ENCODE measurements at regions not wholly inside any gene's neighbourhood (a gene's known extent, or its start where the extent isn't known, plus 50 kb on each side); places are given as distances from the start of the nearest gene placed in this dataset.

- Histone ChIP-seq H3K27ac (no peak overlapping the region), H2AFZ (no peak overlapping the region), H3F3A (ENCODE audit: insufficient read depth) (no peaks in the 10 kb centered on the region), H3K9me2 (ENCODE audit: insufficient read depth) (no peaks in the 10 kb centered on the region), H3K27me3 (replicated peaks; ENCODE audit: insufficient read depth) (0 out of 2 replicates have a peak, but pooled peaks cover 5% of the 10 kb centered on the region), H3K4me1 (ENCODE audit: insufficient read depth) (no peaks in the 10 kb centered on the region), H3K79me2 (ENCODE audit: insufficient read depth) (no peaks in the 10 kb centered on the region), H3K4me2 (ENCODE audit: unreplicated experiment) (no peak overlapping the region), H4K20me1 (ENCODE audit: insufficient read depth) (no peaks in the 10 kb centered on the region), H3K36me3 (ENCODE audit: low read depth) (no peaks in the 10 kb centered on the region), H3K9ac (no peak overlapping the region), H3K4me3 (no peak overlapping the region), H3K9me3 (ENCODE audit: low read depth) (no peaks in the 10 kb centered on the region)
- TF ChIP-seq EZH2phosphoT487 (IDR thresholded peaks at IDR 0.05; ENCODE audit: insufficient read depth, low read depth) (no peak), EZH2 (IDR thresholded peaks at IDR 0.05; ENCODE audit: insufficient read depth, poor library complexity, severe bottlenecking) (no peak)
- no peak for DNase-seq
- 64 to 77% methylated on average over 2 of the region's 2 CpGs for WGBS, 2 experiments (ENCODE audit: low coverage in 1 of 2, low lambda C conversion rate in 2 of 2, missing lambda C conversion rate in 2 of 2)
- in situ Hi-C loops (cut with MboI), result no loop called here
Measured at GRCh38 chr18:44425161-44425560, 255.5 kb upstream of the SETBP1 start.

GRCh38 chr18:44437603-44438002 is 243.1 kb upstream of the SETBP1 start:
- no peak overlapping the region for H3K4me3 ChIP-seq
- no peak overlapping the region for H3K27ac ChIP-seq
- no peaks in the 10 kb centered on the region for H4K20me1 ChIP-seq (ENCODE audit: insufficient read depth)
- no peaks in the 10 kb centered on the region for H3K36me3 ChIP-seq (ENCODE audit: low read depth)
- no peak overlapping the region for H2AFZ ChIP-seq
- DNase-seq, result no peak
- peaks cover 11% of the 10 kb centered on the region for H3K27me3 ChIP-seq (replicated peaks; ENCODE audit: insufficient read depth)
- H3K4me1 ChIP-seq (ENCODE audit: insufficient read depth), result no peaks in the 10 kb centered on the region
- no peaks in the 10 kb centered on the region for H3K9me3 ChIP-seq (ENCODE audit: low read depth)
- H3K9me2 ChIP-seq (ENCODE audit: insufficient read depth), result no peaks in the 10 kb centered on the region
- 78 to 79% methylated on average over 2 of the region's 2 CpGs for WGBS, 2 experiments (ENCODE audit: low coverage in 1 of 2, low lambda C conversion rate in 2 of 2, missing lambda C conversion rate in 2 of 2)
- no peaks in the 10 kb centered on the region for H3K79me2 ChIP-seq (ENCODE audit: insufficient read depth)
- in situ Hi-C loops (cut with MboI), result no loop called here
- TF ChIP-seq EZH2phosphoT487 (IDR thresholded peaks at IDR 0.05; ENCODE audit: insufficient read depth, low read depth) (no peak), EZH2 (IDR thresholded peaks at IDR 0.05; ENCODE audit: insufficient read depth, poor library complexity, severe bottlenecking) (no peak)
- H3K9ac ChIP-seq, result no peak overlapping the region
- no peaks in the 10 kb centered on the region for H3F3A ChIP-seq (ENCODE audit: insufficient read depth)
- no peak overlapping the region for H3K4me2 ChIP-seq (ENCODE audit: unreplicated experiment)

- H4K20me1 ChIP-seq (ENCODE audit: insufficient read depth), result no peaks in the 10 kb centered on the region
- no peaks in the 10 kb centered on the region for H3K36me3 ChIP-seq (ENCODE audit: low read depth)
- no peaks in the 10 kb centered on the region for H3K4me1 ChIP-seq (ENCODE audit: insufficient read depth)
- no peak for DNase-seq
- H2AFZ ChIP-seq, result no peak overlapping the region
- in situ Hi-C loops (cut with MboI), result no loop called here
- H3K79me2 ChIP-seq (ENCODE audit: insufficient read depth), result no peaks in the 10 kb centered on the region
- TF ChIP-seq EZH2 (IDR thresholded peaks at IDR 0.05; ENCODE audit: insufficient read depth, poor library complexity, severe bottlenecking) (no peak), EZH2phosphoT487 (IDR thresholded peaks at IDR 0.05; ENCODE audit: insufficient read depth, low read depth) (no peak)
- no peak overlapping the region for H3K4me3 ChIP-seq
- H3K9me2 ChIP-seq (ENCODE audit: insufficient read depth), result no peaks in the 10 kb centered on the region; the same call in 1 of the 2 replicates
- WGBS, 2 experiments (ENCODE audit: low coverage in 1 of 2, low lambda C conversion rate in 2 of 2, missing lambda C conversion rate in 2 of 2), result 4 to 16% methylated on average over 2 of the region's 2 CpGs
- no peak overlapping the region for H3K27ac ChIP-seq
- no peaks in the 10 kb centered on the region for H3F3A ChIP-seq (ENCODE audit: insufficient read depth)
- H3K9ac ChIP-seq, result no peak overlapping the region
- no peak overlapping the region for H3K4me2 ChIP-seq (ENCODE audit: unreplicated experiment)
- H3K27me3 ChIP-seq (replicated peaks; ENCODE audit: insufficient read depth), result 0 out of 2 replicates have a peak, but pooled peaks cover 3% of the 10 kb centered on the region
- no peaks in the 10 kb centered on the region for H3K9me3 ChIP-seq (ENCODE audit: low read depth)
Measured at GRCh38 chr18:44450226-44450625, 230.5 kb upstream of the SETBP1 start.

- Histone ChIP-seq H3K4me1 (ENCODE audit: insufficient read depth) (no peaks in the 10 kb centered on the region), H3K27me3 (replicated peaks; ENCODE audit: insufficient read depth) (0 out of 2 replicates have a peak, but pooled peaks cover 3% of the 10 kb centered on the region), H3K27ac (no peak overlapping the region), H2AFZ (no peak overlapping the region), H3K9me2 (ENCODE audit: insufficient read depth) (no peaks in the 10 kb centered on the region; the same call in 1 of the 2 replicates), H3K36me3 (ENCODE audit: low read depth) (no peaks in the 10 kb centered on the region), H3F3A (ENCODE audit: insufficient read depth) (no peaks in the 10 kb centered on the region), H3K9ac (no peak overlapping the region), H3K9me3 (ENCODE audit: low read depth) (no peaks in the 10 kb centered on the region), H4K20me1 (ENCODE audit: insufficient read depth) (no peaks in the 10 kb centered on the region), H3K4me3 (no peak overlapping the region), H3K4me2 (ENCODE audit: unreplicated experiment) (no peak overlapping the region), H3K79me2 (ENCODE audit: insufficient read depth) (no peaks in the 10 kb centered on the region)
- WGBS, 2 experiments (ENCODE audit: low coverage in 1 of 2, low lambda C conversion rate in 2 of 2, missing lambda C conversion rate in 2 of 2), result 44 to 47% methylated on average over 2 of the region's 2 CpGs
- TF ChIP-seq EZH2 (IDR thresholded peaks at IDR 0.05; ENCODE audit: insufficient read depth, poor library complexity, severe bottlenecking) (no peak), EZH2phosphoT487 (IDR thresholded peaks at IDR 0.05; ENCODE audit: insufficient read depth, low read depth) (no peak)
- peak; percentile 38 for DNase-seq
- in situ Hi-C loops (cut with MboI), result no loop called here
Measured at GRCh38 chr18:44452346-44452745, 228.3 kb upstream of the SETBP1 start.

GRCh38 chr18:44453505-44453904 is 227.2 kb upstream of the SETBP1 start:
- H3K27me3 ChIP-seq (replicated peaks; ENCODE audit: insufficient read depth), result no peaks in the 10 kb centered on the region
- no peaks in the 10 kb centered on the region; the same call in 1 of the 2 replicates for H3K9me2 ChIP-seq (ENCODE audit: insufficient read depth)
- 52 to 71% methylated on average over 2 of the region's 2 CpGs for WGBS, 2 experiments (ENCODE audit: low coverage in 1 of 2, low lambda C conversion rate in 2 of 2, missing lambda C conversion rate in 2 of 2)
- H3K36me3 ChIP-seq (ENCODE audit: low read depth), result no peaks in the 10 kb centered on the region
- H3K9me3 ChIP-seq (ENCODE audit: low read depth), result no peaks in the 10 kb centered on the region
- H3K27ac ChIP-seq, result no peak overlapping the region
- no peaks in the 10 kb centered on the region for H3K79me2 ChIP-seq (ENCODE audit: insufficient read depth)
- peaks cover 5% of the 10 kb centered on the region for H3F3A ChIP-seq (ENCODE audit: insufficient read depth)
- no peak overlapping the region for H2AFZ ChIP-seq
- H3K4me2 ChIP-seq (ENCODE audit: unreplicated experiment), result no peak overlapping the region
- no peak overlapping the region for H3K4me3 ChIP-seq
- no peak overlapping the region for H3K9ac ChIP-seq
- H3K4me1 ChIP-seq (ENCODE audit: insufficient read depth), result 0 out of 2 replicates have a peak, but pooled peaks cover 3% of the 10 kb centered on the region
- peak; percentile 49 for DNase-seq
- no peaks in the 10 kb centered on the region for H4K20me1 ChIP-seq (ENCODE audit: insufficient read depth)
- in situ Hi-C loops (cut with MboI), result no loop called here
- TF ChIP-seq EZH2phosphoT487 (IDR thresholded peaks at IDR 0.05; ENCODE audit: insufficient read depth, low read depth) (no peak), EZH2 (IDR thresholded peaks at IDR 0.05; ENCODE audit: insufficient read depth, poor library complexity, severe bottlenecking) (no peak)
